Lower leg skin (tissue), 4 donors: ENCODE measurements at regions not wholly inside any gene's neighbourhood (a gene's known extent, or its start where the extent isn't known, plus 50 kb on each side); places are given as distances from the start of the nearest gene placed in this dataset.

ENCODE experiments used
- DNase-seq, 2 donors: peaks; one replicate each; pipeline ENCODE4 v3.0.0-alpha.2; 2019; ENCODE audit warnings: low spot score in 2 of 2
- H3K4me3 ChIP-seq: fragments of 200-600 bp; sonication (generic); 2 replicates; pipeline ENCODE4 v1.5.1; 2017; ENCODE audit warnings: mild to moderate bottlenecking, low read depth; ENCODE audit not compliant: poor library complexity, severe bottlenecking
- POLR2A ChIP-seq, 2 donors: fragments of 450-650 bp; IDR thresholded peaks; one replicate each; pipeline ENCODE4 v1.6.1; 2016 to 2017; ENCODE audit warnings: antibody characterized with exemption in 2 of 2, mild to moderate bottlenecking in 1 of 2, moderate library complexity in 1 of 2
- WGBS, 2 donors: methylation state at CpG; one replicate each; pipeline ENCODE4 v1.1.5; 2018; 5-methylcytosine and 5-hydroxymethylcytosine counted together
- intact Hi-C: fragments of 100-400 bp; cut with DNase I; formaldehyde crosslinking; loops from one replicate; pipeline ENCODE4 v1.15.0; 2023; ENCODE audit warnings: low total_unique reads
- TF ChIP-seq, protein P1 (sequence below), 3 donors: fragments of 450-650 bp; IDR thresholded peaks; one replicate each; pipeline ENCODE4 v1.5.1; 2016; ENCODE audit warnings: antibody characterized with exemption in 3 of 3, mild to moderate bottlenecking in 3 of 3, moderate library complexity in 2 of 3

DNA sequence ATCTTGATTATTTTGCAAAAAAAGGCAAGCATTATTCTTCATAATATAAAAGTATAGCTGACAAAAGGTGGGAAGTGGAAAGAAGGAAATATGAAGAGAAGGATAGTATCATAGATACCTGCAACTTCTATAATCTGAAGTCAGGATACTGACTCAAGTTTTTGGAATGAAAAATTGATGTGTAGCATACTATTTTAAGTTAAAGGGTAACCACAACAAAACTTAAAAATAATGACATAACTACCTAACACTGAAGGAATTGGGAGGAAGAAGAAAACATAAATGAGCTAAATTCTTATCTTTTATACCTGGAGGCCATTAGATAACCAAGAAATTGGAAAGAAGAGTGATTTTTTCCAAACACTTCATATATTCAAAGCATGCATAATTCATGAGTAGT lies 51.8 kb upstream of the TLE1 start:
- intact Hi-C loops = no loop called here
- no peak for TF ChIP-seq POLR2A (IDR thresholded peaks at IDR 0.05)
- TF ChIP-seq, protein P1, sequence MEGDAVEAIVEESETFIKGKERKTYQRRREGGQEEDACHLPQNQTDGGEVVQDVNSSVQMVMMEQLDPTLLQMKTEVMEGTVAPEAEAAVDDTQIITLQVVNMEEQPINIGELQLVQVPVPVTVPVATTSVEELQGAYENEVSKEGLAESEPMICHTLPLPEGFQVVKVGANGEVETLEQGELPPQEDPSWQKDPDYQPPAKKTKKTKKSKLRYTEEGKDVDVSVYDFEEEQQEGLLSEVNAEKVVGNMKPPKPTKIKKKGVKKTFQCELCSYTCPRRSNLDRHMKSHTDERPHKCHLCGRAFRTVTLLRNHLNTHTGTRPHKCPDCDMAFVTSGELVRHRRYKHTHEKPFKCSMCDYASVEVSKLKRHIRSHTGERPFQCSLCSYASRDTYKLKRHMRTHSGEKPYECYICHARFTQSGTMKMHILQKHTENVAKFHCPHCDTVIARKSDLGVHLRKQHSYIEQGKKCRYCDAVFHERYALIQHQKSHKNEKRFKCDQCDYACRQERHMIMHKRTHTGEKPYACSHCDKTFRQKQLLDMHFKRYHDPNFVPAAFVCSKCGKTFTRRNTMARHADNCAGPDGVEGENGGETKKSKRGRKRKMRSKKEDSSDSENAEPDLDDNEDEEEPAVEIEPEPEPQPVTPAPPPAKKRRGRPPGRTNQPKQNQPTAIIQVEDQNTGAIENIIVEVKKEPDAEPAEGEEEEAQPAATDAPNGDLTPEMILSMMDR (IDR thresholded peaks at IDR 0.05) = no peak
- H3K4me3 ChIP-seq = no peak overlapping the region
- no peak for DNase-seq

DNA sequence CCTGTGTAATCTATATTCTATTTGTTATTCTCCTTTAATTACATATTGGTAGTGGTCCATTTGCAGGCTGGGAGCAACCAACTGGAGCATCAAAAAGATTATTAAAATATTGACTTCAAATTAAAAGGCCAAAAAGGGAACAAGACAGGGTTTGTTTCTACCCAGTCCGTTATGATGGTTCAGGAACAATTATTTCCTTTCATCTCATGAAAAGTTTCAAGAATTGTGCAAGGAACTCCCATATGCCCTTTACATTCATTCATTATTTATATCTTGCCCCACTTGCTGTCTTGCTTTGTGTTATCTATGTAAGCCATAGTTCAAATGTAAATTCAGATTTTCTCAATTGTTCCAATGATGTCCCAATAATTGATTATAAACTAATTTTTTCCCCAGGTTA lies 58.7 kb upstream of the TLE1 start:
- TF ChIP-seq POLR2A (IDR thresholded peaks at IDR 0.05) = no peak
- TF ChIP-seq, protein P1 (IDR thresholded peaks at IDR 0.05) = no peak
- 56 to 65% methylated on average over 1 of the region's 1 CpG for WGBS, 2 donors
- DNase-seq = no peak
- intact Hi-C loops = no loop called here
- no peak overlapping the region for H3K4me3 ChIP-seq

DNA sequence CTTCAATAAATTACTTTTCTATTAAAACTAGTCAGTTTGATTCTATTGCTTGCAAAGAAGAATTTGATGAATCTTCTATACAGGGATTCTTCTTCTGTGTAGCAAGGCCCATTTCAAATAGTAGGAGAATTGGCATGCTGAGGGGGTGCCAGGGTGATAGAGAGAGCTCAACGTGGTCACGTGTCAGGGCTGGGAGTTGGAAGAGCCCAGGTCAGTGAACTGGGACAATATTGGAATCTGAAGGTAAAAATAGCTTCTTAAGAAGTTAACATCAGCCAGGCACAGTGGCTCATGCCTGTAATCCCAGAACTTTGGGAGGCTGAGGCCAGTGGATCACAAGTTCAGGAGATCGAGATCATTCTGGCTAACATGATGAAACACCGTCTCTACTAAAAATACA lies 64.1 kb upstream of the TLE1 start:
- DNase-seq = no peak
- no peak overlapping the region for H3K4me3 ChIP-seq
- 91 to 94% methylated on average over 4 of the region's 4 CpGs for WGBS, 2 donors
- intact Hi-C loops = no loop called here
- no peak for TF ChIP-seq POLR2A (IDR thresholded peaks at IDR 0.05)
- TF ChIP-seq, protein P1 (IDR thresholded peaks at IDR 0.05) = no peak

DNA sequence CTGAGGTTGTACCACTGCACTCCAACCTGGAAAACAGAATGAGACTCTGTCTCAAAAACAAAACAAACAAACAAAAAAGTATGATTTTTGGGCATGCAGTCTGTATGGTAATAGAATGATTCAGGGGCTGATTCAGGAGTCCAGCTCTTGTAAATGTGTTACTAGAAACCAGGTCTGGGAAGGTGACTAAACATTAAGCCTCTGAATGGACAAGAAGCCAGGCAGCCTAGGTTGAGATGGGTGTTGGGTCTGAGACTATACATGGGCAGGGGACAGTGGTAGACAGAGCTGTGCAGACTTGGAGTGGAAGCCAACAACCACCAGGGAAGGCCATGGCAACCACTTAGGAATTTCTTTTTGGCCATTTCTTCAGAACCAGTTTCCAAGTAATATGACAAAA lies 64.9 kb upstream of the TLE1 start:
- intact Hi-C loops = no loop called here
- no peak for DNase-seq
- H3K4me3 ChIP-seq = no peak overlapping the region
- TF ChIP-seq, protein P1 (IDR thresholded peaks at IDR 0.05) = no peak

DNA sequence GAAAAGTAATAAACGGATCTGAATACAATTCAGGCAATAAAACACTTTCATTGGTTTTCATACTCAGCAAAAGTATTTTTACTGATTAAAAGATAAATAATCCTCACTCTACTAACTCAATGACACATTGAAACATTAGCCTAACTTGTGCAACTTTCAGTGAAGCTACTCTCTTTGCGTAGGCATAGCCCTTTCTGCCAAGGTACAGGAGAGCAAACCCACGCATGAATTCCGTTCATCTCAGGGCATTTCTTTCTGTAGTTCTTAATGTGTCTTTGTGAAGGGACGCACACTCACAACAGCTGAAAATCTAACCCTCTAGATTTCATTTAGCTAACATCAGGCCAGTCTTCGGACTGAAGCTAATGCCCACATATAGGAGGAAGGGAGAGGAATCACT lies 66.4 kb upstream of the TLE1 start:
- DNase-seq = no peak
- WGBS, 2 donors = 92% methylated on average over 6 of the region's 6 CpGs
- no peak overlapping the region for H3K4me3 ChIP-seq
- intact Hi-C loops = no loop called here
- TF ChIP-seq, protein P1 (IDR thresholded peaks at IDR 0.05) = no peak
- TF ChIP-seq POLR2A (IDR thresholded peaks at IDR 0.05) = no peak

DNA sequence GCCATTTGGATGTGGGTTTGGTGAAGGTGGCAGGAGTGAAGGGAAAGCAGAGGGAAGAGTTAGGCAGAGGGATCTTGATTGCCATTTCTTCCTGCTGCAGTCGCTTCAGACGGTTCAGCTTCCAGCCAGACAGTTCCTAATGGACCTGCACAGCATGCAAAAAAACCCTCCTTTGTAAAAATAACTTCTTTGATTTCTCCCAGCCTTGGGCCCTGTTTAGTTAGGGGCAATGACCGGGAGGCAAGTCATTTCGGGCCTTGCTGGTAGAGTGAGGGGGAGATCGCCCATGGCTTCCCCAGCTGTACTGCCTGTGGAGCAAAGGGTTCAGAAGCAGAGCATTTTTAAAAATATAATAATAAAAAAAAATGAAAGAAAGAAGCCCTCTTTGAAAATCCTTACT lies 67.2 kb upstream of the TLE1 start:
- TF ChIP-seq, protein P1 (IDR thresholded peaks at IDR 0.05) = no peak
- TF ChIP-seq POLR2A (IDR thresholded peaks at IDR 0.05) = no peak

More for the DNA sequence above, 67.2 kb upstream of the TLE1 start:
- no peak for DNase-seq
- intact Hi-C loops = no loop called here
- 95 to 96% methylated on average over 5 of the region's 5 CpGs for WGBS, 2 donors
- H3K4me3 ChIP-seq = no peak overlapping the region
